Lower leg skin (tissue), 3 donors: ENCODE measurements at regions not wholly inside any gene's neighbourhood (a gene's known extent, or its start where the extent isn't known, plus 50 kb on each side); places are given as distances from the start of the nearest gene placed in this dataset.

ENCODE experiments used
- CTCF ChIP-seq, 3 donors: fragments of 450-650 bp; IDR thresholded peaks; one replicate each; pipeline ENCODE4 v1.5.1; 2016; ENCODE audit warnings: antibody characterized with exemption in 3 of 3, mild to moderate bottlenecking in 3 of 3, moderate library complexity in 2 of 3
- POLR2A ChIP-seq, 2 donors: fragments of 450-650 bp; IDR thresholded peaks; one replicate each; pipeline ENCODE4 v1.6.1; 2016 to 2017; ENCODE audit warnings: antibody characterized with exemption in 2 of 2, mild to moderate bottlenecking in 1 of 2, moderate library complexity in 1 of 2

GRCh38 chr14:38791862-38792261 is 311.2 kb downstream of the SEC23A start:
- no peak for TF ChIP-seq CTCF (IDR thresholded peaks at IDR 0.05)
- TF ChIP-seq POLR2A (IDR thresholded peaks at IDR 0.05) = no peak
